ENCODE measurements at regions not wholly inside any gene's neighbourhood (a gene's known extent, or its start where the extent isn't known, plus 50 kb on each side); places are given as distances from the start of the nearest gene placed in this dataset.

DNA sequence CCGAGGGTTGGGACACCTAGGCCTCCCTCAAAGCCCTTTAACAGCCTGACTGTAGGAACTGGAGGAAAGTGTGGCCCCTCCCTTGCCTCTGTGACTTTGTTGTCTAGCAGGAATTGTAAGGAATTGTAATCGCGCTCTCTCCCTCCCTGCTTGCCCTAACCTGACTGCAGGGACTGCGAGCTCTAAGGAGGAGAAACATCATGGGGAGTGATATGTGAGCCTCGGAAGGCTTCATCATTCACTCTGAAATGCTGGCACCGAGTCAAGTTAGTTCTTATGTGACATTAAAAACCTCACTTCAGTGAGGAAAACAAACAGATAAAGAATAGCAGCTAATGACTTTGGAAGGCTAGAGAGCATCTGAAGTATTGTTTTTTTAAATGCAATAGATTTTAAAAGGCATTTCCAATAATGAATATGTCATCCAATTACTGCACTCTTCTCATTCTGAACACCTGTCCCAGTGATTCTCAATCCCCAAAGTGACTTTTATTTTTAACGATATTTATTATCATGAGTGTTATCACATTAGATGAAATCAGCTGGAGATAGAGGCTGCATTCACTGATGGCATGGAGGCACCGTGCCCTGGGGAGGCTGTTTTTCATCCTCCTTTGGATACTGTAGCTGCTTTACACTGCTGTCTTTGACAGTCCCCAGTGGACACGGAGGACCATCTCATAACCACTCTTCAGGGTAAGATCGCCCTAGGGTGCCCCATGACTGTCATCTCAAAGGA lies 58.5 kb upstream of the NTM start:
- TF ChIP-seq, protein P1, sequence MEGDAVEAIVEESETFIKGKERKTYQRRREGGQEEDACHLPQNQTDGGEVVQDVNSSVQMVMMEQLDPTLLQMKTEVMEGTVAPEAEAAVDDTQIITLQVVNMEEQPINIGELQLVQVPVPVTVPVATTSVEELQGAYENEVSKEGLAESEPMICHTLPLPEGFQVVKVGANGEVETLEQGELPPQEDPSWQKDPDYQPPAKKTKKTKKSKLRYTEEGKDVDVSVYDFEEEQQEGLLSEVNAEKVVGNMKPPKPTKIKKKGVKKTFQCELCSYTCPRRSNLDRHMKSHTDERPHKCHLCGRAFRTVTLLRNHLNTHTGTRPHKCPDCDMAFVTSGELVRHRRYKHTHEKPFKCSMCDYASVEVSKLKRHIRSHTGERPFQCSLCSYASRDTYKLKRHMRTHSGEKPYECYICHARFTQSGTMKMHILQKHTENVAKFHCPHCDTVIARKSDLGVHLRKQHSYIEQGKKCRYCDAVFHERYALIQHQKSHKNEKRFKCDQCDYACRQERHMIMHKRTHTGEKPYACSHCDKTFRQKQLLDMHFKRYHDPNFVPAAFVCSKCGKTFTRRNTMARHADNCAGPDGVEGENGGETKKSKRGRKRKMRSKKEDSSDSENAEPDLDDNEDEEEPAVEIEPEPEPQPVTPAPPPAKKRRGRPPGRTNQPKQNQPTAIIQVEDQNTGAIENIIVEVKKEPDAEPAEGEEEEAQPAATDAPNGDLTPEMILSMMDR (IDR thresholded peaks at IDR 0.05; ENCODE audit: borderline replicate concordance, insufficient read depth, low read depth, low read length), result no peak
- no peak overlapping the region for H3K4me3 ChIP-seq (ENCODE audit: low read depth, low read length)

Data from GM12875 (cell line).